ENCODE measurements at regions not wholly inside any gene's neighbourhood (a gene's known extent, or its start where the extent isn't known, plus 50 kb on each side); places are given as distances from the start of the nearest gene placed in this dataset.
A peak's percentile ranks its signal among the peaks of the same experiment; 100 is the strongest.

DNA sequence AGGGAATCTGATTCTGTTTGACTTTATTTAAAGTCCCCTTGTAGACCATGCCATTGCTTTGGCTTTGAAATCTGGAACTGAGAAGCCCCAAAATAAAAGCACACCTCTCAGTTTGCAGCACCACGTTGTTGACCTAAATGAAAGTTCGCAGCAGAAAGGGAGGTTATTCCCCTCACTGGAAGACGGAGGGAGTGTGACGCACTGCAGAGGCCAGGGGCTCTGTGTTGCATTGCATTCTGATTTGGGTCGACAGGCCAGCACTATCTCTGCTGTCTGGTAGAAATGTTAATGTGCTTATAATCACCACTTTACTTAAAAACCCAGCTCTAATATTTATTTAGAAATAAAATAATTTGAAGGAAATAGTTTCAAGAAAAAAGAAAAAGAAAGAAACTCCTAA lies 675.2 kb upstream of the NR5A2 start:
- DNase-seq, result no peak

DNA sequence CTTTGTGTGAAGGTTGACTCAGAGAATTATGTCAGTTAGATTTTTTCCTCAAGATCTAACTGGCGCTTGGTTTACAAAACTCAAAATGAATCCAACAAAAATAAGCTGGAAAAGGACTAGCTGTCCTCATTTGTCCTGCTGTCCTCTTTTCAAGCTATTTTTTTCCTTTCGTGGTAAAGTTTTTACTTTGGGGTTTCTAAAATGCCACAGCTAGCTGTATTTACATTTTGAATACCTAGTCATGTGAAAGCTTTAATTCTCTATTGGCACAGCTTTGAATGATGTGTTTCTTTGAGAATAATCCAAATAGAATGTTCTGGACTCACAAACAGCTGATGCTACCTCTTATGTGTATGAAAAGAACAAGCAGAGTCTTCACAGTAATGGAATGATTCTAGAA lies 673.6 kb upstream of the NR5A2 start:
- no peak for DNase-seq

DNA sequence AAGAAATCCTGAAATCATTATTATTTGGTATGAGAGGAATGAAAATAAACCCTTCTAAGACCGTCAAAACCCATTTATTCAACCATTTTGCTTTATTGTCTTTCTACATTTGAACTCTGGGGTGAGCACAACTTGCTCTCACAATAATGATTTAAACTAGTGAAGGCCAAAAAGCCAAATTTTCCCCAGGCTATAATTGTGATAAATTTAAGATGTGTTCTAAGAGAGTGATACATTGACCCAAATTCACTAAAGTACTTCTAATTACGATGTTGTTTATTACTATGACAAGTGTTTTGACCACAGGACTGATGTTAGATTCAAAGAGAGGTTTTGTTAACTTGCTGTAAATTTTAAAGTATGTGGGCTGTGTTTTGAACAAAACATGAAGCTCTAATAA lies 670.9 kb upstream of the NR5A2 start:
- no peak for DNase-seq

DNA sequence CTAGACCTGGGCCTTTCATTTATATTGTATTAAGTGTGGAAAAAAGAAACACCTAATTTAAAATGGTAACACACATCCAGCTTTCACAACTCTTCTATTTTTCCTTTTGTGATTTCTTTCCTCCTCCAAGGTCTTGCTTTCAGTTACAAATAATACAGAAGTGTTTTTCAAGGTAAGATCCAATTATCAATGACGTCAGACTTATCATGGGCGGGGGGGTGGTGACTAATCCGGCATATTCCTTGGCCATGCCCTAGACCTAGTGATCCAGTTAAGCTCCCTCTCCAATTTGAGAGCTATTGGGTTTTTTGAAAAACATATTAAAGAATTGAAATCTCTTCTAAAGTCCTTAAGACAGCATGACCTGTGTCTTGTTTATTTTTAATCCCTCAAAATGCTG lies 669.9 kb upstream of the NR5A2 start:
- no peak for DNase-seq

DNA sequence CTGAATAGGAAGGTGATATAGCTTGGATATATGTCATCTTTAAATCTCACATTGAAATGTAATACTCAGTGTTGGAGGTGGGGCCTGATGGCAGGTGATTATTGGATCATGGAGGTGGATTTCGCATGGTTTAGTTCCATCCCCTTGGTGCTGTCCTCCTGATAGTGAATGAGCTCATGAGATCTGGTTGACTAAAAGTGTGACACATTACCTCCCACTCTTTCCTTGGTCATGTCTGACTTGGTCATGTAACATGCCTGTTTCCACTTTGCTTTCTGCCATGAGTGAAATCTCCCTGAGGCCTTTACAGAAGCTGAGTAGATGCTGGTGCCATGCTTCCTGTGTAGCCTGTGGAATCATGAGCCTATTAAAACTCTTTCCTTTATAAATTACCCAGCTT lies 664.5 kb upstream of the NR5A2 start:
- DNase-seq, result no peak

DNA sequence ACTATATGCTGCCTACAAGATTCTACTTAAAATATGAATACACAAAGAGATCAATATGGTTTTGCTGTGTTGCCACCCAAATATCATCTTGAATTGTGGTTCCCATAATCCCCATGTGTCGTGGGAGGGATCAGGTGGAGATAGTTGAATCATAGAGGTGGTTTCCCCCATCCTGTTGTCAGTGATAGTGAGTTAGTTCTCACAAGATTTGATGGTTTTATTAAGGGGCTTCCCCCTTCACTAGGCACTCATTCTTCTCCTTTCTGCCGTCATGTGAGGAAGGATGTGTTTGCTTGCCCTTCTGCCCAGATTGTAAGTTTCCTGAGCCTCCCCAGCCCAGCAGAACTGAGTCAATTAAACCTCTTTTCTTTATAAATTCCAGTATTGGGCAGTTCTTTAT lies 654.4 kb upstream of the NR5A2 start:
- no peak for DNase-seq

DNA sequence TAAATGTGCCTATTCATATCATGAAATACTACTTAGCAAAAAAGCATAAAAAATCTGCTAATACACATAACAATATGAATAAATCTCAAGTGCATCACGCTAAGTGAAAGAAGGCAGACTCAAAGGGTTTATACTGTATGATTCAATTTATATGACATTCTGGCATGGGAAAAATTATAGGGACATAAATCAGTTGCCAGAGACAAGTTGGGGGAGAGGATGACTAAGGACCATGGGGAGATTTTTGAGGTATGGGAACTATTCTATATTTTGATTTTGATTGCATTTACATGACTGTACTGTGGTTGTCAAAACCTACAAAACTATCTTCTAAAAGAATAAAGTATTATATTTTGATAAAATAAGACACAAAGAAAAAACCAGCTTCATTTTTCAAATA lies 650.3 kb upstream of the NR5A2 start:
- no peak for DNase-seq

DNA sequence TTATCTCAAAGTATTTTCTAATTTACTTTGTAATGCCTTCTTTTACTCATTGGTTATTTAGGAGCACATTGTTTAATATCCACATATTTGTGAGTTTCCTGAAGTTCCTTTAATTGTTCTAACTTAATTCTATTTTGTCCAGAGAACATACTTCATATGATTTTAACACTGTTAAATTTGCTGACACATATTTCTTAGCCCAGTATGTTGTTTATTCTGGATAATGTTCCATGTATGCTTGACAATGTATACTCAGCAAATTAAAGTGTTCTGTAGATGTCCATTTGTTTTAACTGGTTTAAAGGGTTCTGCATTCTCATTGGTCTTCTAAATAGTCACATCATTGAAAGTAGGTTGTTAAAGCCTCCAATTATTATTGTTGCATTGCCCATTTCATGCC lies 643.7 kb upstream of the NR5A2 start:
- DNase-seq, result no peak

DNA sequence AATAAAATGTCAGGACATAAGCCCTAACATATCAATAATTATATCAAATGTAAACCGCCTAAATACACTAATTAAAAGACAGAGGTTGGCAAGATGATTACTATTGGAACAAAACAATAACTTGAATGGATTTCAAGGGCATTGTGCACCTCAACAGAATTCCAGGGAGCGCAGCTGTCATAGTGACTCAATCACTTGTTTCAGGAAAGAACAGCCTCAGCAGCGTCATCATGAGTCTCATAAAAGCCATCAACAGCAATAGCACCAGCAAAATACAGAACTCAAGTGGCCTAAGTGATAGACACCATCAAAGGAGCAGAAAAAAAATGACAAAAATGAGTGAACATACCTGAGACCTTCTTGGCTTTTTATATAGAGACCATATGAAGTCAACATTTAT lies 632.7 kb upstream of the NR5A2 start:
- no peak for DNase-seq

DNA sequence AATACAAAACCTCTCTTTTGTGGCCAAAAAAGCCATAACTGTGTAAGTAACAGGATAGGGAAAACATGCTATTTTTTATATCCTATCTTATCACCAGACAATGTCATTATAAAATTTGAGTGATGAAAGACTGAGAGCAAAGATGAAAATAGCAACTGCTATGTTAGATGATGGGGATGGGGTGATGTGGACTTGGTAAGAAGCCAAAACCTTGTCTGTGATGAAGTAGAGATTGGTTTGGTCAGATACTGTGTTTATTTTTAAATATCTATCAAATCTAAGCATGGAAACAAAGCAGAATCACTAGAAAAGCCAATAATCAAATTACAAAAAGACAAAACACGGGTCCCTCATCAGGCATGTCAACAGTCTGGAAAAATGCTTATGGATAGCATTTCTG lies 631.1 kb upstream of the NR5A2 start:
- no peak for DNase-seq

DNA sequence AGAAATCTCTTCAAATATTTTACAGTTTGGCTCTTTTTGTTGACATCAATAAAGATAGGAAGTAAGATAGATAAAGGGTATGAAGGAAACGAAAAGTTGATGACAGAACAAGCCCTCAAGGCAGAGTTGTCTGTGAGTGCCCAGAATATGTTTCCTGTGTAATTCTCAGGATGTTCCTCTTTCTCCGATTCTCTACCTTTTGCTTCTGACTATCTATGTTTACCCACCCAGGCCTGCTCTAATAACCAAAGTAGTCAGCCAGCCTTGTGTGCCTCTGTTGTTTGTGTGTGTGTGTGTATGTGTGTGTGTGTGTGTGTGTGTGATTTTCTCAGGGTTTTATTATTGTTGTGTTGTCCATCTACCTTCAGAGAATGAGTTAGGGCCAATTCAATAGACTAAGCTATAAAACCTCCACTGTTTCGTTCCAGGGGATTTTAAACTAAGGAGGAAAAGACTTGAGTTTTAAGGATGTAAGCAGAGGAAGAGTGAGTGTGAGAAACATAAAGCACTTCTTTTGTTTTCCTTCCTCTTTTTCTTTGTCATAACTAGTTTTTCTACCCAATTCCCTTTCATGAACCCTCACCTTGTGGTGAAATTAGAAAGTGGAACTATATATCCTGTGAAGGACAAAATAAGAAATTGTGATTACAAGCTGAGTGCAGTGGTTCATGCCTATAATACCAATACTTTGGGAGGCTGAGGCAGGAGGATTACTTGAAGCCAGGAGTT lies 627.4 kb upstream of the NR5A2 start:
- no peak for DNase-seq

DNA sequence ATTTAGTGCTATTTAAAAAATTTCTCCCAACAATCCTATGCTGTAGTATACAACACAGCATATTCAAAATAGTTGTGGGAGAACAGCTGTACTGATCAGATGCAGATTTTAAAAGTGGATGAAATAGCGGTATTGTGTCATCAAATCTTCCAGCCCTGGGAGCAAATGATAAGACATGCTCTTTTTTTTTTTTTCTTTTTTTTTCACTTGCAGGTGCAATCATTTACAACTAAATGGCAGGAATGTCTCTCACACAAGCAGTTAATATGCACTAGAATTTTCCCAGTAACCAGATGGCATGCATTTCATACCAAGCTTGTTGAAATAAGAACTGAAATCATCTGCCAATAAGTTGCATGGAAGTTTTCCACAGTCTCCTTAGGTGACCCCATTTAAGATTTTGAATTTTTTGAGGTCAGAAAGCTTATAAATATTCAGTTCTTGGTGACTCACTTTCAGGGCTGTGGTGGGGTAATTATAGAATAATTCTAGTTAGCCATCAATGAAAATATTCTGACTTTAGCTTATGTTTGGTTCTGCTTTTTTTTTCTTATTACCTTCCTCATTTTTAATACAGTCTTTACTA lies 623.9 kb upstream of the NR5A2 start:
- peak in 1 of 14 donors; percentile 27 for DNase-seq

DNA sequence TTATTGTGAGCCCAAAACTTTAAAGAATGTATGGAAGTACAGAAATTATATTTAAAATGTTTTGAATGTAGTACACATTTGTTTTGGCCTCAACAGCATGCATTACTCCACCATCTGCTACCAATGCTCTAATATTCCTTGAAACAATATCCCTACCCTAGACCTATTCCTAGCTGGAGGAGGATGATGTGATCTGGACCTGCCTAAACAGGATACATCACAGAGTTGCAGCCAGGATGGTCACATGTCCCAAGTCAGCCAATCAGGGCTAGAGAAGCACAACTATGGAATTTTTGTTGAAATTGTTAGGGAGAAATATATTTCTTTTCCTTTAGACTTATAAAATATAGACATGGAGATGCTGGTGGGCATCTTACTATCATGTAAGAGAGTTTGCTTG lies 623.3 kb upstream of the NR5A2 start:
- DNase-seq, result peak in 1 of 14 donors; percentile 3

DNA sequence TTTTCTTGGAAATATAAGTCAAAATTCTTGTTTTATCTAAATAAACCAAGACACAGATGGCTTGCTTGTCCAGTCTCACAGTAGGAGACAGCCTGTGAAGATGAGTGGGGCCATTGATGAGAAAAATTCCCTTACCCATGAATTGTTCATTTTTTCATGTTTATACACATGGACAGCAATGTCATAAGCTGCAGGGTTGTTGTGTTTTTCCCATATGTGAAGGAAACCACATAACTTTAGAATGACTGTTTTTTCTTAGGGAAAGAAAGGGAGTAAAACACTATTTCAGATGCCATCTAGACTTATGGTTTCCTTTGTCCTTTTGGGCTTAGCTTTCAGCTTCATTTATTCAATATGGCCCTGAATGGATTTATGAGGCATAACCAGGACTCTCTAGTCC lies 622.5 kb upstream of the NR5A2 start:
- DNase-seq, result no peak

DNA sequence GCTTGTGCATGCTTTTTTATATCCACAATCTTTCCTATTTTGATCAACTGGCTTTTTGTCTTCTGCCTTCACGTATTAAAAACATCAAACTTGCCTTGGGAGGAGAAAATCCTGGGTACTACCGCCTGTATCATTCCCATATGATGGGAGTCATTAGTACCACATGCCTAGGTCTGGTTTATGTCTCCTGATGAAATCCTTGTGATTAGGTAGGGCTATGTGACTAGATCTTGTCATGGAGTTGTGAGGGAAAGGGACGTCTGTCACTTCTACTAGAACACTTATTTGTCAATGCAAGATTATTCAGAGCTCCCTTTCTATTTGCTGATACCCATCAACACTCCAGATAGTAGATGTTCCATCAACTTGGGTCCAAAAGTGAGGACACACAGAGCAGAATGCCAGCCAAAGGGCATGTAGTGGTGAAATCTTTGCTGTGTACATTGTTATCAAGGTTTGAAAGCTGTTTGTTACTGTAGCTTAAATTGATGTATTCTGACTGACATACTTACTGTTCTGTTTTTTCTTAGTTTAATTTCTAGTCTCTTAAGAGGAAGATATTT lies 621.8 kb upstream of the NR5A2 start:
- no peak for DNase-seq

DNA sequence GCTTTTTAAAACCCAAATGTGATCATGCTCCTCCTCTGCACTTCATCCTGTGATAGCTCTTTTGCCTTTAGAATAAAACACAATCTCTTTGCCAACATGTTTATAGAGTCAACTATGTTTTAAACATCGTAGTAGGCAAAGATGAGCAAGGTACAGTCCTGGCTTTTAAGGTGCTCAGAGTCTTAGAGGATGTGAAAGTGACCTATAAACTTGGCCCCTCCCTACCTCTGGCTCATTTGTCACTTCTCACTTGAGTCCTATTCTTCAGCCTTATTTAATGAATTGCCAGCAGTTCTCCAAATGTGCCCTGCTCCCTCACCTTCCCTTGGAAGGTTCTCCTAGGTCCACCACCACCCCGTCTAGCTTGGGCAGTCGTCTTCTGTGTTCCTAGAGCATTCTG lies 617.0 kb upstream of the NR5A2 start:
- no peak for DNase-seq

DNA sequence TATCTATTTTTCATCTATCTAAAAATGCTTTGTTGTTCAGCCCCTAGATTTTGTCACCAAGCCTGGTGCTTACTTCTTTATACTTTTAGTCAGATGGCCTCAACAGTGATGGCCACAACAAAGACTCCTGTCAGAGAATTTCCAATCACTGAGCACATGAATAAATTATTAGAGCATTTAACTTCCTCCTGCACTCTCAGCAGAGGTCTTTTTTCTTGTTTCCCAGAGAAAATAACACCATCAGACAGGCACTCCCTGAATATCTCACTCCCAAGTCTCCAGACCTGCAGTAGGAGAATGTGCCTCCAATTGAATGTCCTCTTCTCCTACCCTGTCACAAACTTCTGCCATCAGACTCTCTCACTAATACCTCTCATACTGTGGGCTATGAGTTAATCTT lies 616.0 kb upstream of the NR5A2 start:
- no peak for DNase-seq

DNA sequence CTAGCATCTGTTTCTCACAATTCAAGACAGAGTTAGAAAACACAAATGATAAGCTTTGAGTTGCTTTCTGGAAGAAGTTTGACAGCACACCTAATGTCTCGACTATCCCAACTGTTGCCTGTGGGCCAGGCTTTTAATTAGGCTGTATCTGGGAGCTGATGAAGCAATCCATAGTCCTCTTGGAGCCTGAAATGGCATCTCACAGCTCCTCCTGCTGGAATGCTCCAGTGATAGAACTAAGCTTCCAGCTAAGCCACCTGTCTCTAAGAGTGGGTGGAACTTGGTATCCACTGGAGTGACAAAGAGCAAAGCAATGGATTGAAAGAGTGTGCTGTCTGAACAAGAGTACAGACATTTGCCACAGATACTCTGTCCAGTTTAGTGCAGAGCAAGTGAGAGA lies 605.3 kb upstream of the NR5A2 start:
- DNase-seq, result no peak

DNA sequence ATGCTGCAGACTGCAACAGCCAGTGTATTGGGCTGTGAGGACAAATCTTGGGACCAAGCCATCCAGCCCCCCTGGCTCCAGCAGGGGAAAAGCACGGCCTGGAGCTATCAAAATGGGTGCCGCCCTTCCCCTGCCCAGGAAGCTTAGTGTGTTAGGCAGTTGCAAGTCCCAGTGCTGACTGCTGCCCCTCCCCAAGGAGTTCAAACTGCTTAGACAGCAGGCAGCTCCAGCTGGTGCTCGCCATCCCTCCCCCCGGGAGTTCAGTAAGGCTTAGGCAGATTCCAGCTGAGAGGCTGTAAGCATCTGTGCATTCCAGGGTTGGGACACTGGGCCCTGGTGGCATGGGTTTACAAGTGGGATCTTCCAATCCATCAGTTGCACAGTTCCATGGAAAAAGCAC lies 579.6 kb upstream of the NR5A2 start:
- no peak for DNase-seq

DNA sequence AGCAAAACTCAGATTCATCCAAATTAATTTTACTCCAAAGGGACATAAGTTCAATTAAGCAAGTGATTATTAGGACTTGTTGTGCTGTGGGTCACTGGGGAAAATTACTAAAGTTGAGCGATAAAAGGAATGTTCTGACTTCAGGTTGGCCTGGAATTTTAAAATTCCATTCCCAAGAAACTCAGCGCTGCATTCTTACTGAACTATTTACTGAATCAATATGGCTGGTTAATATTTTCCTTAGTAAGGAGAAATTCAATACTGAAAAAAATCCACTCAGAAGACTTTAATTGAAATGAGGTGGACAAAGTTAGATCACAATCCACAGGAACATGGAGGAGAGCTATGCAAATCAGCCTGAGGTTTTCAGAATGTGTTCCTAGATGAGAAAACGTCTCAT lies 578.9 kb upstream of the NR5A2 start:
- DNase-seq, result no peak

DNA sequence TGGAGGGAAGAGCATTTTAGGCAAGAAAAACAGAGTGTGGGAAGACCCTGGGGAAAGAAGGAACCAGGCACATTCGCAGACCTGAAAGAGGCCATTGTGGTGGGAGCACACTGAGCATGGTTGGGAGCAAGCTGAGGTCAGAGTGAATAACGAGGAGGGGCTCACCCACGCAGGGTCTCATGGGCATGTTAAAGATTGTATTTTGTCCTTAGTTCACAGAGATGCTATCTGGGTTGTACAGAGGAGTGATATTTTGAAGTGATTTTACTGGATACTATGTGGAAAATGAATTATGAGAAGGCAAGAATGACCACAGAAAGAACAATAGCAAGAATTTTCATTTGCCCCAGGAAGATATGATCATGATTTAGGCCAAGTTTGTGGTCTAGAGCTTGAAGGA lies 578.3 kb upstream of the NR5A2 start:
- no peak for DNase-seq

DNA sequence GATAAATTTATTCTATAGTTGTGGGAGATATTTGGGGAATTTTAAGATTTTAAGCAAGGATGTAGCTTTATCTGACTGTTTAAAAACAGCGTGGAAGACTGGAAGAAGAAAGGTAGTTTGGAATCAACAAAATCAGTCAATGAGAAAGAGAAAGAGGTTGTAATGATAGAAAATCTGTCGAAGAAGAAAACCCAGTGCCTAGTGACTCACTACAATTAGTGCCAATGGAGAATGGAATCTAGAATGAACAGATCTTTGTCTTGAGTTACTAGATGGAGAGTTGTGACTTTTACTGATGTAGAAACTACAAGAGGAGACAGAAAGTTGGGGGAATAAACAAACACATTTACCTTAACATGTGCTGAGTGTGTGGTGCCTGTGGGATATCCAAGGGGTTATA lies 577.8 kb upstream of the NR5A2 start:
- DNase-seq, result no peak

DNA sequence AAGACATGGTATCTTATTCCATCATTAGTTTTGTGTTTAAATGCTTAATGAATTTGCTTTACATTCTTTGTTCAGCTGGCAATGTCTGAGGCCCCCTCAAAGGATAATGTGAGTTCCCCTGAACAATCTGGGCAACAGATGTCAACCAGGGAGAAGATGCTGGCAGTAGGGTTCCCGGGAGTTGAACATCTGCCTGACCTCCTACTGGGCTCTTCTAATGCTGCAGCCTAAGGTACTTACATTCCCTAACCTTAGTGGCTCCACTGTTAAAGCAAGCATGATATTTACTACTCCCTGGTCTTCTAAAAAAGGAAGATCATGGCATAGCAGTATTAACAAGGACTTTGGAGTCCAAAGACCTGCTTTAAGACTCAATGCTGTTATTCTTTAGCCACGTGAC lies 574.9 kb upstream of the NR5A2 start:
- DNase-seq, result no peak

DNA sequence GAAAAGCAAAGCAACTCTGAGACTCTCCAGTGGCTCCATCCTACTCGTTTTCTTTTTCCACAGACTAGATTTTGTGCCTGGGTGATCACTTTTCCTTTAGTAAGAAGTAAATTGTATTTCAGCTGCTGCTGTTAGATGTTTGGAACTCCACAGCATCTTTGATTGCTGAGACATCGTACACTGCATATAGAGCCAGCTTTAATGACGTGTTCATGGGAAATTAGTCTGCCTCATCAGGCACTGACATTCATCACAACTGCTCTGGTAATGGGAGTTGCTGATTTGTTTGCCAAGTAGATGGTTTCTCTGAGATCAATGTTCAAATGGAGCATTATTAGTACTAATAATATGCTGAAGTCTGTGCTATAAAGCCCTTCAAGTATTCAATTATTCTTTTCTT lies 573.8 kb upstream of the NR5A2 start:
- DNase-seq, result no peak

DNA sequence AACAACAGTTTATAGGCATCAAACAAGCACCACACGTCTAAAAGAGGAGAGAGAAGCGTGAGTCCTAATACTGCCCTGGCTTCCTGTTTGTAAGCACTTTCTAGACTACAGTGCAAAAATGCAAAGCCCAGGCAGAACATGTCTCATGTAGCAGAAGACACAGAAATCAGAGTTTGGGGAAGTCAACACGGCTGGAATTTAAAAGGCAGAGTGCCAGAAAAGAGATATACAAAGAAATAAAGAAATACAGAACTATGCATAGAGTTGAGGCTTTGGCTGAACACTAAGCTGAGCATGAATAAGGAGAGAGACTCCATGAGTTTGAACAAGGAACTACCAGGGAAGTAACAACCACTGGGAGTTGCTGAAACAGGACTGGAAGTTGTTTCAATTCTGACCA lies 566.6 kb upstream of the NR5A2 start:
- DNase-seq, result no peak

Measured in C1 segment of cervical spinal cord (tissue), 14 donors.